ENCODE measurements at regions not wholly inside any gene's neighbourhood (a gene's known extent, or its start where the extent isn't known, plus 50 kb on each side); places are given as distances from the start of the nearest gene placed in this dataset.

GRCh38 chr2:236399409-236399808, 135.2 kb upstream of the ASB18 start:
- DNase-seq (ENCODE audit: low read depth in 1 of 2, low spot score in 1 of 2): no peak
- TF ChIP-seq REST (IDR thresholded peaks at IDR 0.05; ENCODE audit: insufficient replicate concordance, low read depth) (no peak), GABPA (IDR thresholded peaks at IDR 0.05; ENCODE audit: low read depth) (no peak), SPI1 (IDR thresholded peaks at IDR 0.05; ENCODE audit: borderline replicate concordance, low read depth) (no peak), POLR2AphosphoS5 (IDR thresholded peaks at IDR 0.05; ENCODE audit: low read depth) (no peak)
- TF ChIP-seq, protein P1, sequence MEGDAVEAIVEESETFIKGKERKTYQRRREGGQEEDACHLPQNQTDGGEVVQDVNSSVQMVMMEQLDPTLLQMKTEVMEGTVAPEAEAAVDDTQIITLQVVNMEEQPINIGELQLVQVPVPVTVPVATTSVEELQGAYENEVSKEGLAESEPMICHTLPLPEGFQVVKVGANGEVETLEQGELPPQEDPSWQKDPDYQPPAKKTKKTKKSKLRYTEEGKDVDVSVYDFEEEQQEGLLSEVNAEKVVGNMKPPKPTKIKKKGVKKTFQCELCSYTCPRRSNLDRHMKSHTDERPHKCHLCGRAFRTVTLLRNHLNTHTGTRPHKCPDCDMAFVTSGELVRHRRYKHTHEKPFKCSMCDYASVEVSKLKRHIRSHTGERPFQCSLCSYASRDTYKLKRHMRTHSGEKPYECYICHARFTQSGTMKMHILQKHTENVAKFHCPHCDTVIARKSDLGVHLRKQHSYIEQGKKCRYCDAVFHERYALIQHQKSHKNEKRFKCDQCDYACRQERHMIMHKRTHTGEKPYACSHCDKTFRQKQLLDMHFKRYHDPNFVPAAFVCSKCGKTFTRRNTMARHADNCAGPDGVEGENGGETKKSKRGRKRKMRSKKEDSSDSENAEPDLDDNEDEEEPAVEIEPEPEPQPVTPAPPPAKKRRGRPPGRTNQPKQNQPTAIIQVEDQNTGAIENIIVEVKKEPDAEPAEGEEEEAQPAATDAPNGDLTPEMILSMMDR (IDR thresholded peaks at IDR 0.05; ENCODE audit: insufficient read depth, low read length): no peak
- Histone ChIP-seq H3K4me3 (replicated peaks; ENCODE audit: insufficient read depth, low read length) (no peak overlapping the region), H3K27me3 (ENCODE audit: insufficient read depth, poor library complexity, severe bottlenecking) (no peaks in the 10 kb centered on the region), H3K27ac (replicated peaks) (no peak overlapping the region)

GRCh38 chr2:236400046-236400574, 135.9 kb upstream of the ASB18 start:
- Histone ChIP-seq H3K27ac (replicated peaks) (no peak overlapping the region), H3K27me3 (ENCODE audit: insufficient read depth, poor library complexity, severe bottlenecking) (no peaks in the 10 kb centered on the region), H3K4me3 (replicated peaks; ENCODE audit: insufficient read depth, low read length) (no peak overlapping the region)
- TF ChIP-seq GABPA (IDR thresholded peaks at IDR 0.05; ENCODE audit: low read depth) (no peak), POLR2AphosphoS5 (IDR thresholded peaks at IDR 0.05; ENCODE audit: low read depth) (no peak), SPI1 (IDR thresholded peaks at IDR 0.05; ENCODE audit: borderline replicate concordance, low read depth) (no peak), REST (IDR thresholded peaks at IDR 0.05; ENCODE audit: insufficient replicate concordance, low read depth) (no peak)
- TF ChIP-seq, protein P1 (IDR thresholded peaks at IDR 0.05; ENCODE audit: insufficient read depth, low read length): no peak
- DNase-seq (ENCODE audit: low read depth in 1 of 2, low spot score in 1 of 2): no peak

DNA sequence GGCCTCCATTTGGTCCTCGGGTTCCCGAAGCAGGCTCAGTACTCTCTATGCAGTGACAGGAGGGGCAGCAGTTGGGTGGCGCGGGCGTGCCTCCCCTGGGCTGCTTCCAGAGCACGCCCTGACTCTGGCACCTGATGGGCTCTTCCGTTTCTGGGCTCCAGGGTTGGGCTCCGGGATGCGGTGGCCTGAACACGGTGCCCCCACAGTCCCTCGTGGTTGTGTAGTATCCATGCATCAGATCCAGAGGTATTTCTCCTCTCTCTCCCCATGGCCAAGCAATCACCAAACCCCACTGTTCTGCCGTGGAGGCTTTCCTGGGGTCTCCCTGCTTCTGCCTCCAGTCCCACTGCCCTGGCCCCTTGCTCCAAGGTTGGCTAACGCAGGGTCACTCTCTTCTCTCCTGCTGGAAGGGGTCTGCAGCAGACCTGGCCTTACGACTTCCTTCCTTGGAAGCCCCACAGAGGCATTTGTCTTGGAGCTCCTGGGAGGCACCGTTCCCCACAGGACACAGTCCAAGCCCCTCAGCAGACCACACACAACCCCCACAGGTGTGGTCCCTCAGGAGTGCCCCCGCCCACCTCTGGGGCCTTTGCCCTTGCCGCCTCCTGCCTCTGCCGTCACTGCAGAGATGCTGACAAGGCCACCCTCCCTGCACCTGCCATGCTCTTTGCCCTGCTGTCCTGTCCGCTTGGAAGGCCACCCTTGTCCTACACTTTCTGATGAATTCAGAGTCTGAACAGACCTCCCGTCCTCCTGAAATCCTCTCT, 136.6 kb upstream of the ASB18 start:
- Histone ChIP-seq H3K27me3 (ENCODE audit: insufficient read depth, poor library complexity, severe bottlenecking) (no peaks in the 10 kb centered on the region), H3K27ac (replicated peaks) (no peak overlapping the region), H3K4me3 (replicated peaks; ENCODE audit: insufficient read depth, low read length) (no peak overlapping the region)
- no peak for DNase-seq (ENCODE audit: low read depth in 1 of 2, low spot score in 1 of 2)
- TF ChIP-seq POLR2AphosphoS5 (IDR thresholded peaks at IDR 0.05; ENCODE audit: low read depth) (no peak), SPI1 (IDR thresholded peaks at IDR 0.05; ENCODE audit: borderline replicate concordance, low read depth) (no peak), REST (IDR thresholded peaks at IDR 0.05; ENCODE audit: insufficient replicate concordance, low read depth) (no peak), GABPA (IDR thresholded peaks at IDR 0.05; ENCODE audit: low read depth) (no peak)
- TF ChIP-seq, protein P1 (IDR thresholded peaks at IDR 0.05; ENCODE audit: insufficient read depth, low read length): no peak

All from HL-60 (cell line).